ENCODE measurements at regions not wholly inside any gene's neighbourhood (a gene's known extent, or its start where the extent isn't known, plus 50 kb on each side); places are given as distances from the start of the nearest gene placed in this dataset.

- TF ChIP-seq, protein P1, sequence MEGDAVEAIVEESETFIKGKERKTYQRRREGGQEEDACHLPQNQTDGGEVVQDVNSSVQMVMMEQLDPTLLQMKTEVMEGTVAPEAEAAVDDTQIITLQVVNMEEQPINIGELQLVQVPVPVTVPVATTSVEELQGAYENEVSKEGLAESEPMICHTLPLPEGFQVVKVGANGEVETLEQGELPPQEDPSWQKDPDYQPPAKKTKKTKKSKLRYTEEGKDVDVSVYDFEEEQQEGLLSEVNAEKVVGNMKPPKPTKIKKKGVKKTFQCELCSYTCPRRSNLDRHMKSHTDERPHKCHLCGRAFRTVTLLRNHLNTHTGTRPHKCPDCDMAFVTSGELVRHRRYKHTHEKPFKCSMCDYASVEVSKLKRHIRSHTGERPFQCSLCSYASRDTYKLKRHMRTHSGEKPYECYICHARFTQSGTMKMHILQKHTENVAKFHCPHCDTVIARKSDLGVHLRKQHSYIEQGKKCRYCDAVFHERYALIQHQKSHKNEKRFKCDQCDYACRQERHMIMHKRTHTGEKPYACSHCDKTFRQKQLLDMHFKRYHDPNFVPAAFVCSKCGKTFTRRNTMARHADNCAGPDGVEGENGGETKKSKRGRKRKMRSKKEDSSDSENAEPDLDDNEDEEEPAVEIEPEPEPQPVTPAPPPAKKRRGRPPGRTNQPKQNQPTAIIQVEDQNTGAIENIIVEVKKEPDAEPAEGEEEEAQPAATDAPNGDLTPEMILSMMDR (optimal IDR thresholded peaks at IDR 0.05 in 1 of 3, IDR thresholded peaks at IDR 0.05 in 1 of 3, conservative IDR thresholded peaks at IDR 0.05 in 1 of 3; ENCODE audit: extremely low read depth in 1 of 3, insufficient read depth in 2 of 3, low read length in 3 of 3), result no peak
- no peak for TF ChIP-seq EZH2 (IDR thresholded peaks at IDR 0.05; ENCODE audit: low read length)
Observed at GRCh38 chr17:52710363-52710901, 551.9 kb upstream of the CA10 start.
